Ishikawa (cell line): ENCODE measurements at regions not wholly inside any gene's neighbourhood (a gene's known extent, or its start where the extent isn't known, plus 50 kb on each side); places are given as distances from the start of the nearest gene placed in this dataset.

Source experiments
- CEBPB ChIP-seq: IDR thresholded peaks from 2 replicates; pipeline ENCODE4 v1.6.1; 2012
- EGR1 ChIP-seq: IDR thresholded peaks from 2 replicates; pipeline ENCODE4 v1.6.1; 2012
- EP300 ChIP-seq: IDR thresholded peaks from 2 replicates; pipeline ENCODE4 v1.6.1; 2012; ENCODE audit warnings: borderline replicate concordance
- FOXM1 ChIP-seq: IDR thresholded peaks from 2 replicates; pipeline ENCODE4 v1.6.1; 2012; ENCODE audit warnings: low read depth, borderline replicate concordance
- NFIC ChIP-seq: IDR thresholded peaks from 2 replicates; pipeline ENCODE4 v1.6.1; 2012
- RAD21 ChIP-seq: IDR thresholded peaks from 2 replicates; pipeline ENCODE4 v1.6.1; 2012; ENCODE audit warnings: low read depth
- TAF1 ChIP-seq: IDR thresholded peaks from 2 replicates; pipeline ENCODE4 v1.6.1; 2012; ENCODE audit warnings: low read depth, mild to moderate bottlenecking
- TEAD4 ChIP-seq: IDR thresholded peaks from 2 replicates; pipeline ENCODE4 v1.6.1; 2012
- YY1 ChIP-seq: IDR thresholded peaks from 2 replicates; pipeline ENCODE4 v1.6.1; 2012; ENCODE audit warnings: low read depth
- ZBTB7A ChIP-seq: IDR thresholded peaks from 2 replicates; pipeline ENCODE4 v1.6.1; 2012; ENCODE audit warnings: low read depth
- TF ChIP-seq, protein P1 (sequence below): IDR thresholded peaks from 2 replicates; pipeline ENCODE4 v1.6.1; 2012
- TF ChIP-seq, protein P2 (sequence below): IDR thresholded peaks from 2 replicates; pipeline ENCODE4 v1.6.1; 2012; ENCODE audit warnings: low read depth, mild to moderate bottlenecking
- TF ChIP-seq, protein P3 (sequence below): IDR thresholded peaks from 2 replicates; pipeline ENCODE4 v1.6.1; 2012

DNA sequence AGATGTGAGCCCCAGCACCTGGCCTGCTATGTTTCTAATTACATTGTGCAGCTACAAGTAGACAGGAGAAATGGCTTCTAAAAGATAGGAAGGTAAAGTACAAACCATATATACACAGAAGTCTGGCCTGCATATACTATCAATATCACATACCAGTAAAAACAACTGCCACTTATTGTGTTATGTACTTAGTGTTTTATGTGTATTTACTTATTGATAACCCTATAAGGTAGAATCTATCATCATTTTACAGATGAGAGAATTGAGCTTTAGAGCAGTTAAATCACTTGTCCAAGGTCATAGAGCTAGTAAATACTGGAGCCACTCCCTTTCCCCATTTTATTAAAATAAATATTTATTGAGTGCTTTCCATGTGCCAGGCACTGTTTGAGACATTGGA, 102.4 kb upstream of the PRDM1 start:
- TF ChIP-seq FOXM1 = no peak
- TF ChIP-seq, protein P1, sequence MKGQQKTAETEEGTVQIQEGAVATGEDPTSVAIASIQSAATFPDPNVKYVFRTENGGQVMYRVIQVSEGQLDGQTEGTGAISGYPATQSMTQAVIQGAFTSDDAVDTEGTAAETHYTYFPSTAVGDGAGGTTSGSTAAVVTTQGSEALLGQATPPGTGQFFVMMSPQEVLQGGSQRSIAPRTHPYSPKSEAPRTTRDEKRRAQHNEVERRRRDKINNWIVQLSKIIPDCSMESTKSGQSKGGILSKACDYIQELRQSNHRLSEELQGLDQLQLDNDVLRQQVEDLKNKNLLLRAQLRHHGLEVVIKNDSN = no peak
- no peak for TF ChIP-seq TAF1
- no peak for TF ChIP-seq EP300
- no peak for TF ChIP-seq EGR1
- no peak for TF ChIP-seq RAD21
- TF ChIP-seq NFIC = no peak
- no peak for TF ChIP-seq TEAD4
- TF ChIP-seq, protein P2, sequence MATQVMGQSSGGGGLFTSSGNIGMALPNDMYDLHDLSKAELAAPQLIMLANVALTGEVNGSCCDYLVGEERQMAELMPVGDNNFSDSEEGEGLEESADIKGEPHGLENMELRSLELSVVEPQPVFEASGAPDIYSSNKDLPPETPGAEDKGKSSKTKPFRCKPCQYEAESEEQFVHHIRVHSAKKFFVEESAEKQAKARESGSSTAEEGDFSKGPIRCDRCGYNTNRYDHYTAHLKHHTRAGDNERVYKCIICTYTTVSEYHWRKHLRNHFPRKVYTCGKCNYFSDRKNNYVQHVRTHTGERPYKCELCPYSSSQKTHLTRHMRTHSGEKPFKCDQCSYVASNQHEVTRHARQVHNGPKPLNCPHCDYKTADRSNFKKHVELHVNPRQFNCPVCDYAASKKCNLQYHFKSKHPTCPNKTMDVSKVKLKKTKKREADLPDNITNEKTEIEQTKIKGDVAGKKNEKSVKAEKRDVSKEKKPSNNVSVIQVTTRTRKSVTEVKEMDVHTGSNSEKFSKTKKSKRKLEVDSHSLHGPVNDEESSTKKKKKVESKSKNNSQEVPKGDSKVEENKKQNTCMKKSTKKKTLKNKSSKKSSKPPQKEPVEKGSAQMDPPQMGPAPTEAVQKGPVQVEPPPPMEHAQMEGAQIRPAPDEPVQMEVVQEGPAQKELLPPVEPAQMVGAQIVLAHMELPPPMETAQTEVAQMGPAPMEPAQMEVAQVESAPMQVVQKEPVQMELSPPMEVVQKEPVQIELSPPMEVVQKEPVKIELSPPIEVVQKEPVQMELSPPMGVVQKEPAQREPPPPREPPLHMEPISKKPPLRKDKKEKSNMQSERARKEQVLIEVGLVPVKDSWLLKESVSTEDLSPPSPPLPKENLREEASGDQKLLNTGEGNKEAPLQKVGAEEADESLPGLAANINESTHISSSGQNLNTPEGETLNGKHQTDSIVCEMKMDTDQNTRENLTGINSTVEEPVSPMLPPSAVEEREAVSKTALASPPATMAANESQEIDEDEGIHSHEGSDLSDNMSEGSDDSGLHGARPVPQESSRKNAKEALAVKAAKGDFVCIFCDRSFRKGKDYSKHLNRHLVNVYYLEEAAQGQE = no peak
- TF ChIP-seq CEBPB = no peak
- TF ChIP-seq, protein P3, sequence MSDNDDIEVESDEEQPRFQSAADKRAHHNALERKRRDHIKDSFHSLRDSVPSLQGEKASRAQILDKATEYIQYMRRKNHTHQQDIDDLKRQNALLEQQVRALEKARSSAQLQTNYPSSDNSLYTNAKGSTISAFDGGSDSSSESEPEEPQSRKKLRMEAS = no peak
- TF ChIP-seq ZBTB7A = no peak
- no peak for TF ChIP-seq YY1
